LNCAP (cell line): ENCODE measurements at regions not wholly inside any gene's neighbourhood (a gene's known extent, or its start where the extent isn't known, plus 50 kb on each side); places are given as distances from the start of the nearest gene placed in this dataset.

ENCODE experiments used
- TF ChIP-seq, protein P1 (sequence below): fragments of 450-650 bp; IDR thresholded peaks from 2 replicates; pipeline ENCODE4 v1.5.1; 2017; ENCODE audit warnings: mild to moderate bottlenecking

DNA sequence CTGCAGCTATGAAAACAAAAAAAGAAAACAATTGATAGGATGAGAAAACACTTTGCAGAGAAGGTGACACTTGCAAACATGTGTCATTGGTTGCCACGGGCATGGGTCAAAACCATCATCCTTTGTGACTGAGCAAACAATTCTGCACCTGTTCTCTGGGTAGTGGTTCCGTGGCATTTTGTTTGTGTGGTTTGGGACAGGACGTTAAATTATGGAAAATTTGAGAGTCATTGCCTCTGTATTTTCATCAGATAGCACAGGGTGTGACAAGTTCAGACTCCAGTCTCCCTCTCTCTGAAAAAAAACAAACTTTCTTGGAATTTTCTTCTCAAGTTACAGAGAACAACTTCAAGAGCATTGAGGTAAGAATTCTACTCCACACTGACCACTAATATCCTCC, 113.4 kb upstream of the HMHB1 start:
- TF ChIP-seq, protein P1, sequence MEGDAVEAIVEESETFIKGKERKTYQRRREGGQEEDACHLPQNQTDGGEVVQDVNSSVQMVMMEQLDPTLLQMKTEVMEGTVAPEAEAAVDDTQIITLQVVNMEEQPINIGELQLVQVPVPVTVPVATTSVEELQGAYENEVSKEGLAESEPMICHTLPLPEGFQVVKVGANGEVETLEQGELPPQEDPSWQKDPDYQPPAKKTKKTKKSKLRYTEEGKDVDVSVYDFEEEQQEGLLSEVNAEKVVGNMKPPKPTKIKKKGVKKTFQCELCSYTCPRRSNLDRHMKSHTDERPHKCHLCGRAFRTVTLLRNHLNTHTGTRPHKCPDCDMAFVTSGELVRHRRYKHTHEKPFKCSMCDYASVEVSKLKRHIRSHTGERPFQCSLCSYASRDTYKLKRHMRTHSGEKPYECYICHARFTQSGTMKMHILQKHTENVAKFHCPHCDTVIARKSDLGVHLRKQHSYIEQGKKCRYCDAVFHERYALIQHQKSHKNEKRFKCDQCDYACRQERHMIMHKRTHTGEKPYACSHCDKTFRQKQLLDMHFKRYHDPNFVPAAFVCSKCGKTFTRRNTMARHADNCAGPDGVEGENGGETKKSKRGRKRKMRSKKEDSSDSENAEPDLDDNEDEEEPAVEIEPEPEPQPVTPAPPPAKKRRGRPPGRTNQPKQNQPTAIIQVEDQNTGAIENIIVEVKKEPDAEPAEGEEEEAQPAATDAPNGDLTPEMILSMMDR, result no peak

- TF ChIP-seq, protein P1, result no peak
Measured at GRCh38 chr5:143696921-143697320, 115.0 kb upstream of the HMHB1 start.

DNA sequence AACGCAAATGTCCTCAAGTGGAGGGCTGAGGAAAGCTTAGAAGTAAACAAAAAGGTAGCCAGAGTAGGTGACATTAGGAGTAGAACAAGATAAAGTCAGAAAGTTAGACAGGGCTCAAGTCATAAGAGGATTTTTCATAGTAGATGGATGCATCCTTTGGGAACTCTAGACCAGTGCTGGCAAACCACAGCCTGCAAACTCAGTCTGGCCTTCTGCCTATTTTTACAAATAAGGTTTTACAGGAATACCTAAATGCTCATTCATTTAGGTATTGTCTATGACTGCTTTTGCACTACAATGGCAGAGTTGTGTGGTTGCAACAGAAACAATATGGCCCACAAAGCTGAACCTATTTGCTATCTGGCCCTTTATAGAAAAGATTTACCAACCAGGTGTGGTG, 116.0 kb upstream of the HMHB1 start:
- TF ChIP-seq, protein P1, result no peak

GRCh38 chr5:143695244-143695864, 116.6 kb upstream of the HMHB1 start:
- TF ChIP-seq, protein P1, result no peak

- TF ChIP-seq, protein P1, result no peak
Measured at GRCh38 chr5:143694357-143694756, 117.6 kb upstream of the HMHB1 start.

DNA sequence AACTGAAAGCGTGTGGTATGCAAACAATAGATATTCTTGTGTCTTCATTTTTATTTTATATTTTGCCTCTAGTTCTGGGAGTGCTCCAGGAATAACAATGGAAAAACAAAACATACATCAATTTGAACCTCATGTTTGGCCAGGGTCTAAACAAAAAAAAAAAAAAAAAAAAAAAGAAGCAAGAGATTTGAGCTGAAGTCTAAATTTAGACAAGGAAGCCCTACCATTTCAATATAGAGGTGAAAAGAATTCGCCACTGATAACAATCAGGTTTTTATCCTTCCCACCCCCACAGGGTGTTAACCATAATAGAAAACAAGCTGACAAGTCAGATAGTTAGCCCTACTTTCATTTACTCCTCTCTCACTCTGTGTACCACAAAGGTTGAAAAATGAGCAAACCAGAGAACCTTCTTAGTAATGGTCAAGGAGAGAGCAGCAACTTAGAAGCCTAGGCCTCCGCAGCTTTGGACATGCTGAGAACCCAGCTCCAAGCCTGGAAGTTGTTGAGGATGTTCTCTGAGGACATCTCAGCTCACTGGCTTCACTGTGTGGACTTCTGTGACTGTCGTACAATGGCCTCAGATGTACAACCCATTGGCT, 118.2 kb upstream of the HMHB1 start:
- TF ChIP-seq, protein P1, result no peak

GRCh38 chr5:143692342-143692741, 119.6 kb upstream of the HMHB1 start:
- TF ChIP-seq, protein P1, result no peak

DNA sequence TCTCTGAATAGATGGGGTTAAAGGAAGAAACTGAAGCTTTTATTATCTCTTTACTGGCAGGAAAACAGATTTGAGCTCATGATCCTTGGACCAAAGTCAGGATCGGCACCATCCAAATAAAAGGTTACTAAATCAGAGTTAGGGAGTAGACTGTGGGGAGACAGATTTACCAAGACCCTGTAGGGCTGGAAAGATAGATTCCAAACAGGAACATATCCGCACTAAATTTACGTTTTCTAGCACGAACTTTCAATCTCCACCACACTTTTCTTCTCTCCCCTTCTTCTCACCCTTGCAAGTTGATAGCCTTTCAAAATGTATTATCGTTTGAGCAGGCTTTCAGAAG, 120.0 kb upstream of the HMHB1 start:
- TF ChIP-seq, protein P1, result no peak
